ENCODE measurements at regions not wholly inside any gene's neighbourhood (a gene's known extent, or its start where the extent isn't known, plus 50 kb on each side); places are given as distances from the start of the nearest gene placed in this dataset.

DNA sequence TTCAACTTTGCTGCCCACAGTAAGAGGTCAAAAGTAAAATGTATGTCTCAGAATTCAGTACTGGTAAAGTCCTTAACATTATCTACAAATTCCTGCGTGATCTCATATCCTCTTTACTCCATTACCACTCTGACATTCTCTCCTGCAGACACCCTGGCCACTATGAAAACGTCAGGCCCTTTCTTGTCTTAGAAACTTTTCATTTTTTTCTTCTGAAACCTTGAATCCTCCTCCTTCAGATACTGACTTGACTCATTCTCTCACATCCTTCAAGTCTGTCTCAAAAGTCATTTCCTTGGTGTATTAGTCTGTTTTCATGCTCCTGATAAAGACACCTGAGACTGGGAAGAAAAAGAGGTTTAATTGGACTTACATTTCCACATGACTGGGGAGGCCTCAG is 262.3 kb downstream of the POU4F1 start:
- Histone ChIP-seq H3K4me3 (no peak overlapping the region), H3K36me3 (no peaks in the 10 kb centered on the region), H3K27ac (no peak overlapping the region), H3K9me3 (no peaks in the 10 kb centered on the region), H3K4me1 (no peaks in the 10 kb centered on the region), H3K27me3 (no peaks in the 10 kb centered on the region)
- DNase-seq, result no peak
- intact Hi-C loops (cut with DNase I), result no loop called here
- ATAC-seq, result no peak
- 32% methylated on average over 2 of the region's 2 CpGs for WGBS (ENCODE audit: insufficient coverage, low coverage, low lambda C conversion rate, missing lambda C conversion rate)
- TF ChIP-seq POLR2A (IDR thresholded peaks at IDR 0.05), result no peak
- TF ChIP-seq, protein P1, sequence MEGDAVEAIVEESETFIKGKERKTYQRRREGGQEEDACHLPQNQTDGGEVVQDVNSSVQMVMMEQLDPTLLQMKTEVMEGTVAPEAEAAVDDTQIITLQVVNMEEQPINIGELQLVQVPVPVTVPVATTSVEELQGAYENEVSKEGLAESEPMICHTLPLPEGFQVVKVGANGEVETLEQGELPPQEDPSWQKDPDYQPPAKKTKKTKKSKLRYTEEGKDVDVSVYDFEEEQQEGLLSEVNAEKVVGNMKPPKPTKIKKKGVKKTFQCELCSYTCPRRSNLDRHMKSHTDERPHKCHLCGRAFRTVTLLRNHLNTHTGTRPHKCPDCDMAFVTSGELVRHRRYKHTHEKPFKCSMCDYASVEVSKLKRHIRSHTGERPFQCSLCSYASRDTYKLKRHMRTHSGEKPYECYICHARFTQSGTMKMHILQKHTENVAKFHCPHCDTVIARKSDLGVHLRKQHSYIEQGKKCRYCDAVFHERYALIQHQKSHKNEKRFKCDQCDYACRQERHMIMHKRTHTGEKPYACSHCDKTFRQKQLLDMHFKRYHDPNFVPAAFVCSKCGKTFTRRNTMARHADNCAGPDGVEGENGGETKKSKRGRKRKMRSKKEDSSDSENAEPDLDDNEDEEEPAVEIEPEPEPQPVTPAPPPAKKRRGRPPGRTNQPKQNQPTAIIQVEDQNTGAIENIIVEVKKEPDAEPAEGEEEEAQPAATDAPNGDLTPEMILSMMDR (IDR thresholded peaks at IDR 0.05), result no peak

DNA sequence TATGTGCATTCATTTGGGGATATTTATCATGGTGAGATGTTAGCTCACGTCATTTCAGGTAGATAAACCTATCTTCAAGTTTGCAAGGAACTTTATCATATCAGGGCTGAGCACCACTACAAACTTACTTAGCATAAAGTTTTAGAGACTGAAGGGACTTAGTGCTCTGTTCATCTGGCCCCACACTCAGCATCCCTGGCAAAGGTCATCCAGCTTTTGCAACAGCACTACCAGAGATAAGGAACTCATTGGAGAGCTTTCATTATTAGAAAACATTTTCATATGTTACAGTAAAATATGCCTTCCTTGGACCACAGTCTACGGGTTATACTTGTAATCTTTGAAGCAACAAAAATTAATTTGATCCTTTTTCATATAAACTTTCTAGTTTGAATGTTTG is 263.4 kb downstream of the POU4F1 start:
- Histone ChIP-seq H3K4me3 (no peak overlapping the region), H3K27ac (no peak overlapping the region), H3K27me3 (no peaks in the 10 kb centered on the region), H3K36me3 (no peaks in the 10 kb centered on the region), H3K9me3 (no peaks in the 10 kb centered on the region), H3K4me1 (no peaks in the 10 kb centered on the region)
- DNase-seq (no peak), ATAC-seq (no peak)
- no peak for TF ChIP-seq POLR2A (IDR thresholded peaks at IDR 0.05)
- TF ChIP-seq, protein P1 (IDR thresholded peaks at IDR 0.05), result no peak
- 54% methylated on average over 2 of the region's 2 CpGs for WGBS (ENCODE audit: insufficient coverage, low coverage, low lambda C conversion rate, missing lambda C conversion rate)
- intact Hi-C loops (cut with DNase I), result no loop called here

DNA sequence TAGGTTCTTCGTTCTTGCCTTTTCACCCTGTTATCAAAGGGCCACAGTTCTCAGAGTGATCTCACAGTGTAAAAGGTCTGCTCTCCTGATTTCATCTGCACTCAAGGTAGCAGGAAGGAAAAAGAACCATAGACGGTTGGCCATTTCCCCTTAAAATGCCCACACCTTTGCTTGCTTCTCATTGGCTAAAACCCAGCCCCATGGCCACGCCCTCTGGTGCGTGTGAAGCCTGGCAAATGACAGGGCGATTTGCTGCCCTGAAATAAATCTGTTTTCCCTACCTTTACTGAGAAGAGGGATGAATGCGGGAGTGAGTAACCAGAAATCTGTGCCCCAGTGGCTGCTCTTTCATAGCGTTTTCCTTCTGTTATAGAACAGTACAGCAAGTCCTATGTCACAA is 269.3 kb downstream of the POU4F1 start:
- Histone ChIP-seq H3K27ac (no peak overlapping the region), H3K4me3 (no peak overlapping the region), H3K27me3 (no peaks in the 10 kb centered on the region), H3K36me3 (no peaks in the 10 kb centered on the region), H3K4me1 (no peaks in the 10 kb centered on the region), H3K9me3 (no peaks in the 10 kb centered on the region)
- WGBS (ENCODE audit: insufficient coverage, low coverage, low lambda C conversion rate, missing lambda C conversion rate), result 34% methylated on average over 6 of the region's 7 CpGs
- no peak for TF ChIP-seq POLR2A (IDR thresholded peaks at IDR 0.05)
- TF ChIP-seq, protein P1 (IDR thresholded peaks at IDR 0.05), result no peak
- DNase-seq, result no peak
- no peak for ATAC-seq
- intact Hi-C loops (cut with DNase I), result no loop called here

DNA sequence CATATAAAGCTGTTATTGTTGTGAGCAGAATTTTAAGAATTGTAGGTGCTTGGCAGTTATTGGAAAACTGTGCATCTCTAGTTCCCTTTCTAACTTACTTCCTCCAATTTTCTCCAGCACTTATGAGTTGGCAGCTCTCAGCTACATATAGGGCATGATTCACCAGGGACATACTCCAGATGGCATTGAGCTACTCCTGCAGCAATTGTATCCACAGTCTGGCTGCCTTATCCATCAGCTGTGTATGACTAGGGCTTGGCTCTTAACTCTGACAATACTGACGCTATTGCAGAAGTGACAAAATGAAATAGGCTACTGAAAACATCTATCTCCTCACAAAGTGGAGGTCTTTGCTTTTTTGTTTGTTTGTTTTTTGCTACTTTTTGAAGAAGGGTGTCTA is 276.7 kb downstream of the POU4F1 start:
- ATAC-seq (no peak), DNase-seq (no peak)
- no peak overlapping the region for H3K27ac ChIP-seq
- WGBS (ENCODE audit: insufficient coverage, low coverage, low lambda C conversion rate, missing lambda C conversion rate), result 60% methylated on average over 1 of the region's 1 CpG
- intact Hi-C loops (cut with DNase I), result no loop called here
- no peaks in the 10 kb centered on the region for H3K27me3 ChIP-seq
- no peaks in the 10 kb centered on the region for H3K9me3 ChIP-seq
- H3K4me1 ChIP-seq, result no peaks in the 10 kb centered on the region
- TF ChIP-seq, protein P1 (IDR thresholded peaks at IDR 0.05), result no peak
- TF ChIP-seq POLR2A (IDR thresholded peaks at IDR 0.05), result no peak
- no peaks in the 10 kb centered on the region for H3K36me3 ChIP-seq
- no peak overlapping the region for H3K4me3 ChIP-seq

DNA sequence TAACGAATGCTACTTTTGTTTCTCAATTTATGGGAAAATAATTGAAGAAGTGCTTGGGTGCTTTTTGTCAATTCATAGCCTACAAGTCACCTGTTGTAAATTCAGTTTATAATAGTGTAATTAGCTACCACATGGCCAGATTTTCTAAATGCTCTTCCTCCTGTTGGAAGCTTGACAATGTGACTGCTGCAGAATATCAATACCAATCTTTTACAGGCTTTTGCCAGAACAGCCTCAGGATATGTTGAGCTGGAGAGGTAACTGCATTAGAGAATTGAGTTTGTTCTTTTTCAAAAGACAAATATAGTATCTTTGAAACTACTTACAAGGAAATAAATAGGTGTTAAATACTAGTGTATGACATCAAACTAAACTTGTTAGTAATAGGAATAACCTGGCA is 277.8 kb downstream of the POU4F1 start:
- no peak for TF ChIP-seq POLR2A (IDR thresholded peaks at IDR 0.05)
- TF ChIP-seq, protein P1 (IDR thresholded peaks at IDR 0.05), result no peak
- Histone ChIP-seq H3K4me1 (no peaks in the 10 kb centered on the region), H3K36me3 (no peaks in the 10 kb centered on the region), H3K4me3 (no peak overlapping the region), H3K27ac (no peak overlapping the region), H3K27me3 (no peaks in the 10 kb centered on the region), H3K9me3 (no peaks in the 10 kb centered on the region)
- WGBS (ENCODE audit: insufficient coverage, low coverage, low lambda C conversion rate, missing lambda C conversion rate), result 63% methylated on average over 1 of the region's 1 CpG
- intact Hi-C loops (cut with DNase I), result no loop called here
- ATAC-seq (no peak), DNase-seq (no peak)
